ENCODE measurements at regions not wholly inside any gene's neighbourhood (a gene's known extent, or its start where the extent isn't known, plus 50 kb on each side); places are given as distances from the start of the nearest gene placed in this dataset.

- TF ChIP-seq, protein P1, sequence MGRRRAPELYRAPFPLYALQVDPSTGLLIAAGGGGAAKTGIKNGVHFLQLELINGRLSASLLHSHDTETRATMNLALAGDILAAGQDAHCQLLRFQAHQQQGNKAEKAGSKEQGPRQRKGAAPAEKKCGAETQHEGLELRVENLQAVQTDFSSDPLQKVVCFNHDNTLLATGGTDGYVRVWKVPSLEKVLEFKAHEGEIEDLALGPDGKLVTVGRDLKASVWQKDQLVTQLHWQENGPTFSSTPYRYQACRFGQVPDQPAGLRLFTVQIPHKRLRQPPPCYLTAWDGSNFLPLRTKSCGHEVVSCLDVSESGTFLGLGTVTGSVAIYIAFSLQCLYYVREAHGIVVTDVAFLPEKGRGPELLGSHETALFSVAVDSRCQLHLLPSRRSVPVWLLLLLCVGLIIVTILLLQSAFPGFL (CRISPR knock-in tag; IDR thresholded peaks at IDR 0.05) = no peak
- TF ChIP-seq ETS2 (tag; IDR thresholded peaks at IDR 0.05; ENCODE audit: borderline replicate concordance, poor library complexity, severe bottlenecking) = no peak
- TF ChIP-seq, protein P2, sequence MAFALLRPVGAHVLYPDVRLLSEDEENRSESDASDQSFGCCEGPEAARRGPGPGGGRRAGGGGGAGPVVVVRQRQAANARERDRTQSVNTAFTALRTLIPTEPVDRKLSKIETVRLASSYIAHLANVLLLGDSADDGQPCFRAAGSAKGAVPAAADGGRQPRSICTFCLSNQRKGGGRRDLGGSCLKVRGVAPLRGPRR (CRISPR knock-in tag; IDR thresholded peaks at IDR 0.05) = no peak
- DNase-seq (ENCODE audit: extremely low read depth in 1 of 4, low spot score in 3 of 4) (no peak), FAIRE-seq (no peak), ATAC-seq (no peak)
- Histone ChIP-seq H3K27me3 (ENCODE audit: control insufficient read depth in 2 of 2, insufficient read depth in 2 of 2, low read length in 2 of 2) (no peaks in the 10 kb centered on the region), H3K4me3 (no peak overlapping the region), H3K9me3 (replicated peaks; ENCODE audit: control insufficient read depth, insufficient read depth, low read depth, low read length) (no peaks in the 10 kb centered on the region; the same call in 1 of the 2 replicates), H3K4me1 (replicated peaks in 1 of 2; ENCODE audit: control insufficient read depth in 2 of 2, insufficient read depth in 2 of 2, low read length in 2 of 2) (no peaks in the 10 kb centered on the region), H3K79me2 (ENCODE audit: control insufficient read depth, insufficient read depth, low read length) (no peaks in the 10 kb centered on the region), H3K27ac (ENCODE audit: extremely low read depth, low read depth, low read length) (no peak overlapping the region), H3K4me2 (ENCODE audit: insufficient read depth, low read length) (no peak overlapping the region), H2AFZ (ENCODE audit: low read depth, low read length) (no peak overlapping the region), H4K20me1 (replicated peaks; ENCODE audit: control insufficient read depth, insufficient read depth, low read length) (no peaks in the 10 kb centered on the region), H3K36me3 (ENCODE audit: control insufficient read depth, insufficient read depth, low read length) (no peaks in the 10 kb centered on the region), H3K9me1 (ENCODE audit: control insufficient read depth, insufficient read depth, low read length) (no peaks in the 10 kb centered on the region), H3K9ac (ENCODE audit: insufficient read depth in 1 of 2, low read depth in 2 of 2, low read length in 2 of 2) (no peak overlapping the region)
- in situ Hi-C loops (cut with MboI) (no loop called here), intact Hi-C loops (cut with micrococcal nuclease) (no loop called here)
- ChIA-PET CTCF (ENCODE audit: low intra/inter-chr PET ratio) (no interaction called here), POLR2A (no interaction called here)
- BruUV-seq (replicated peaks) = no TSS peak
- 0% methylated on average over 3 of the region's 3 CpGs for WGBS (ENCODE audit: insufficient coverage, low coverage, missing lambda C conversion rate)
Measured at GRCh38 chr3:3464131-3464530, 284.6 kb upstream of the CRBN start.

DNA sequence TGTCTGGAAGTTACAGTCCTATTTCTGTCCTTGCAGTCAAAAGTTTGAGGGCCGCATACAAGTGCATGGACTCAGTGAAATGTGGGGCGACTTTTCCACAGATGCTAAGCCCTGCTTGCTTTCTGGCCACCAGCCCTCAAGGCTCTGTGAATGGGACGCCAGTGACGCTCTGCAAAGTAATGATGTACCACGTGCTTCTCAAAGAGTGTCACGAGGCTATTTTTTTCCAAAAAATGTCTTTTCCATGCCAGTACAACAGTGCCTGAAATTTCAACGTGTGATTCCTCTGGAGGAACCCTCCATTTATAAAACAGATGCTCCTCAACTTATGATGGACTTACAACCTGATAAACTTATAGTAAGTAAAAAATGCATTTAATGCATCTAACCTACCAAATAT, 281.8 kb upstream of the CRBN start:
- ATAC-seq = no peak
- Histone ChIP-seq H4K20me1 (replicated peaks; ENCODE audit: control insufficient read depth, insufficient read depth, low read length) (no peaks in the 10 kb centered on the region), H2AFZ (ENCODE audit: low read depth, low read length) (no peak overlapping the region), H3K4me3 (no peak overlapping the region), H3K9ac (ENCODE audit: insufficient read depth in 1 of 2, low read depth in 2 of 2, low read length in 2 of 2) (no peak overlapping the region), H3K36me3 (ENCODE audit: control insufficient read depth, insufficient read depth, low read length) (no peaks in the 10 kb centered on the region), H3K79me2 (ENCODE audit: control insufficient read depth, insufficient read depth, low read length) (no peaks in the 10 kb centered on the region), H3K9me1 (ENCODE audit: control insufficient read depth, insufficient read depth, low read length) (no peaks in the 10 kb centered on the region), H3K4me1 (replicated peaks in 1 of 2; ENCODE audit: control insufficient read depth in 2 of 2, insufficient read depth in 2 of 2, low read length in 2 of 2) (no peaks in the 10 kb centered on the region), H3K4me2 (ENCODE audit: insufficient read depth, low read length) (no peak overlapping the region), H3K27me3 (ENCODE audit: control insufficient read depth in 2 of 2, insufficient read depth in 2 of 2, low read length in 2 of 2) (no peaks in the 10 kb centered on the region), H3K9me3 (replicated peaks; ENCODE audit: control insufficient read depth, insufficient read depth, low read depth, low read length) (no peaks in the 10 kb centered on the region; the same call in 1 of the 2 replicates), H3K27ac (ENCODE audit: extremely low read depth, low read depth, low read length) (no peak overlapping the region)
- intact Hi-C loops (cut with micrococcal nuclease) (no loop called here), in situ Hi-C loops (cut with MboI) (no loop called here)
- no peak for FAIRE-seq
- WGBS (ENCODE audit: insufficient coverage, low coverage, missing lambda C conversion rate) = 0% methylated on average over 7 of the region's 7 CpGs
- no TSS peak for BruUV-seq (replicated peaks)
- ChIA-PET CTCF (ENCODE audit: low intra/inter-chr PET ratio) (no interaction called here), POLR2A (no interaction called here)
- DNase-seq (ENCODE audit: extremely low read depth in 1 of 4, low spot score in 3 of 4) = no peak
- no peak for TF ChIP-seq PATZ1 (CRISPR knock-in tag; IDR thresholded peaks at IDR 0.05; ENCODE audit: borderline replicate concordance)
- TF ChIP-seq SNRNP70 (optimal IDR thresholded peaks at IDR 0.05; ENCODE audit: low read depth, low read length) = no peak
- TF ChIP-seq JUN (IDR thresholded peaks at IDR 0.05; ENCODE audit: borderline replicate concordance, low read depth, low read length) = no peak
- no peak for TF ChIP-seq JUN (CRISPR knock-in tag; IDR thresholded peaks at IDR 0.05; ENCODE audit: borderline replicate concordance)
- no peak for TF ChIP-seq GTF2E2 (tag; IDR thresholded peaks at IDR 0.05)
- no peak for TF ChIP-seq ILK (tag; IDR thresholded peaks at IDR 0.05; ENCODE audit: borderline replicate concordance, low read depth)
- TF ChIP-seq SLC30A9 (CRISPR knock-in tag; IDR thresholded peaks at IDR 0.05) = no peak

Measured in K562 (cell line).